H9 (cell line): ENCODE measurements at regions not wholly inside any gene's neighbourhood (a gene's known extent, or its start where the extent isn't known, plus 50 kb on each side); places are given as distances from the start of the nearest gene placed in this dataset.

ENCODE experiments used
- DNase-seq: peaks from one replicate; pipeline ENCODE4 v3.0.0-alpha.2; 2017
- H2AFZ ChIP-seq: one replicate; pipeline ENCODE4 v1.6.1; 2013; ENCODE audit warnings: mild to moderate bottlenecking, low read length, control low read depth, moderate library complexity
- H2AK5ac ChIP-seq: 2 replicates; pipeline ENCODE4 v1.6.1; 2013; ENCODE audit warnings: low read length, control low read depth, mixed read lengths; ENCODE audit not compliant: insufficient read length
- H2BK120ac ChIP-seq: one replicate; pipeline ENCODE4 v1.6.1; 2013; ENCODE audit warnings: low read depth, mild to moderate bottlenecking, low read length, control low read depth, inconsistent platforms; ENCODE audit not compliant: poor library complexity, severe bottlenecking
- H2BK12ac ChIP-seq: 2 replicates; pipeline ENCODE4 v1.6.1; 2013; ENCODE audit warnings: low read length, control low read depth, mixed read lengths, low read depth; ENCODE audit not compliant: insufficient read length
- H2BK15ac ChIP-seq: 2 replicates; pipeline ENCODE4 v1.6.1; 2013; ENCODE audit warnings: low read depth, low read length, control low read depth
- H2BK20ac ChIP-seq: one replicate; pipeline ENCODE4 v1.6.1; 2013; ENCODE audit warnings: low read depth, mild to moderate bottlenecking, low read length, control low read depth, inconsistent platforms; ENCODE audit not compliant: poor library complexity, severe bottlenecking
- H2BK5ac ChIP-seq: 2 replicates; pipeline ENCODE4 v1.6.1; 2013; ENCODE audit warnings: low read length, control low read depth, mixed read lengths; ENCODE audit not compliant: insufficient read length
- H3K14ac ChIP-seq: 2 replicates; pipeline ENCODE4 v1.6.1; 2013; ENCODE audit warnings: low read length, control low read depth; ENCODE audit not compliant: insufficient read depth
- H3K18ac ChIP-seq: 2 replicates; pipeline ENCODE4 v1.6.1; 2013; ENCODE audit warnings: low read depth, mild to moderate bottlenecking, mixed read lengths, low read length, control low read depth; ENCODE audit not compliant: insufficient read length
- H3K23ac ChIP-seq: 2 replicates; pipeline ENCODE4 v1.6.1; 2013; ENCODE audit warnings: low read length, control low read depth, mixed read lengths, low read depth; ENCODE audit not compliant: insufficient read length
- H3K23me2 ChIP-seq: 2 replicates; pipeline ENCODE4 v1.6.1; 2013; ENCODE audit warnings: low read depth, mild to moderate bottlenecking, mixed read lengths, low read length, control low read depth; ENCODE audit not compliant: insufficient read length, poor library complexity, severe bottlenecking
- H3K27ac ChIP-seq: 2 replicates; pipeline ENCODE4 v1.5.1; 2013; ENCODE audit warnings: low read length, control low read depth, mixed read lengths, low read depth; ENCODE audit not compliant: insufficient read length
- H3K27me3 ChIP-seq: 2 replicates; pipeline ENCODE4 v1.6.1; 2013; ENCODE audit warnings: low read length, control low read depth, inconsistent platforms; ENCODE audit not compliant: insufficient read depth
- H3K4ac ChIP-seq: 2 replicates; pipeline ENCODE4 v1.6.1; 2013; ENCODE audit warnings: low read depth, mild to moderate bottlenecking, control low read depth, inconsistent platforms, low read length, moderate library complexity
- H3K4me1 ChIP-seq: 2 replicates; pipeline ENCODE4 v1.6.1; 2013; ENCODE audit warnings: low read length, control low read depth, inconsistent platforms; ENCODE audit not compliant: insufficient read depth
- H3K4me2 ChIP-seq: 2 replicates; pipeline ENCODE4 v1.6.1; 2013; ENCODE audit warnings: low read length, control low read depth, mixed read lengths; ENCODE audit not compliant: insufficient read length, insufficient read depth
- H3K56ac ChIP-seq: 2 replicates; pipeline ENCODE4 v1.6.1; 2013; ENCODE audit warnings: low read depth, mild to moderate bottlenecking, mixed read lengths, low read length, control low read depth; ENCODE audit not compliant: insufficient read length
- H3K79me1 ChIP-seq: 2 replicates; pipeline ENCODE4 v1.6.1; 2013; ENCODE audit warnings: low read depth, mild to moderate bottlenecking, moderate library complexity, low read length, control low read depth, inconsistent platforms; ENCODE audit not compliant: insufficient read depth, poor library complexity, severe bottlenecking
- H3K79me2 ChIP-seq: 2 replicates; pipeline ENCODE4 v1.6.1; 2013; ENCODE audit warnings: low read length, control low read depth, inconsistent platforms; ENCODE audit not compliant: insufficient read depth
- H3K9ac ChIP-seq: 2 replicates; pipeline ENCODE4 v1.6.1; 2013; ENCODE audit warnings: low read length, control low read depth, mixed read lengths; ENCODE audit not compliant: insufficient read length; ENCODE audit errors: extremely low read depth
- H3K9me3 ChIP-seq: one replicate; pipeline ENCODE4 v1.6.1; 2013; ENCODE audit warnings: low read depth, low read length, inconsistent platforms; ENCODE audit not compliant: control insufficient read depth
- H3T11ph ChIP-seq: one replicate; pipeline ENCODE4 v1.6.1; 2013; ENCODE audit warnings: mild to moderate bottlenecking, low read length, control low read depth, inconsistent platforms
- H4K20me1 ChIP-seq: one replicate; pipeline ENCODE4 v1.6.1; 2013; ENCODE audit not compliant: control insufficient read depth, insufficient read length, insufficient read depth
- H4K5ac ChIP-seq: 2 replicates; pipeline ENCODE4 v1.6.1; 2013; ENCODE audit warnings: low read depth, mild to moderate bottlenecking, mixed read lengths, low read length, control low read depth; ENCODE audit not compliant: insufficient read length
- H4K8ac ChIP-seq: replicated peaks from 2 replicates; pipeline ENCODE4 v1.6.1; 2013; ENCODE audit warnings: low read length, control low read depth, mixed read lengths, low read depth; ENCODE audit not compliant: insufficient read length
- H4K91ac ChIP-seq: 2 replicates; pipeline ENCODE4 v1.6.1; 2013; ENCODE audit warnings: low read depth, mild to moderate bottlenecking, moderate library complexity, mixed read lengths, low read length, control low read depth; ENCODE audit not compliant: insufficient read length
- H3K27ac Mint-ChIP-seq, 3 experiments: 2 replicates in 2 of 3; 3 replicates in 1 of 3; pipeline ENCODE4 v1.8.0; 2020 to 2021; ENCODE audit warnings: mixed read lengths in 3 of 3, mild to moderate bottlenecking in 1 of 3, moderate library complexity in 1 of 3
- H3K27me3 Mint-ChIP-seq: 2 replicates; pipeline ENCODE4 v1.8.0; 2021; ENCODE audit warnings: low read depth, mild to moderate bottlenecking, moderate library complexity, mixed read lengths
- H3K36me3 Mint-ChIP-seq, 3 experiments: 2 replicates in 2 of 3; 3 replicates in 1 of 3; pipeline ENCODE4 v1.8.0; 2020 to 2021; ENCODE audit warnings: low read depth in 3 of 3, mixed read lengths in 3 of 3; ENCODE audit not compliant: insufficient read depth in 1 of 3
- H3K4me1 Mint-ChIP-seq, 2 experiments: 2 replicates each; pipeline ENCODE4 v1.8.0; 2020; ENCODE audit warnings: mixed read lengths in 2 of 2
- H3K4me3 Mint-ChIP-seq, 2 experiments: 2 replicates in 1 of 2; 3 replicates in 1 of 2; pipeline ENCODE4 v1.8.0; 2020 to 2021; ENCODE audit warnings: mild to moderate bottlenecking in 2 of 2, mixed read lengths in 2 of 2, moderate library complexity in 1 of 2
- H3K9me3 Mint-ChIP-seq, 2 experiments: 2 replicates in 1 of 2; 3 replicates in 1 of 2; pipeline ENCODE4 v1.8.0; 2020; ENCODE audit warnings: mild to moderate bottlenecking in 2 of 2, mixed read lengths in 2 of 2, moderate library complexity in 1 of 2
- WGBS: extraction: QIAGEN DNeasy Blood & Tissue Kit; methylation state at CpG from one replicate; pipeline ENCODE4 v1.1.7; 2013; ENCODE audit warnings: missing lambda C conversion rate, low lambda C conversion rate, mixed read lengths; ENCODE audit not compliant: insufficient read length; ENCODE audit errors: extremely low coverage; 5-methylcytosine and 5-hydroxymethylcytosine counted together
- TF ChIP-seq, protein P1 (sequence below): fragments of 200-600 bp; sonication (generic); conservative IDR thresholded peaks from 3 replicates; pipeline ENCODE4 v1.8.0; 2021; ENCODE audit warnings: antibody characterized with exemption, mild to moderate bottlenecking

- no peaks in the 10 kb centered on the region for H3K4me1 ChIP-seq
- H3T11ph ChIP-seq = no peak overlapping the region
- no peak overlapping the region for H2BK15ac ChIP-seq
- WGBS = no CpG with 5 or more reads among the region's 2 CpGs
- no peaks in the 10 kb centered on the region for H3K36me3 Mint-ChIP-seq
- H3K56ac ChIP-seq = no peak overlapping the region
- no peak overlapping the region for H3K23ac ChIP-seq
- no peak overlapping the region for H2BK12ac ChIP-seq
- no peaks in the 10 kb centered on the region for H3K9me3 ChIP-seq
- H2AK5ac ChIP-seq = no peak overlapping the region
- H3K4me3 Mint-ChIP-seq = no peak overlapping the region
- no peak overlapping the region for H2BK5ac ChIP-seq
- H3K4me2 ChIP-seq = no peak overlapping the region
- no peak overlapping the region for H3K18ac ChIP-seq
- peaks cover 0 to 8% of the 10 kb centered on the region in 2 experiments; a peak in 2 of 4 replicates for H3K4me1 Mint-ChIP-seq
- H3K27me3 ChIP-seq = no peaks in the 10 kb centered on the region
- H3K9ac ChIP-seq = no peak overlapping the region
- no peaks in the 10 kb centered on the region for H3K79me1 ChIP-seq
- H4K91ac ChIP-seq = no peak overlapping the region
- no peaks in the 10 kb centered on the region for H3K23me2 ChIP-seq
- no peak overlapping the region for H2BK120ac ChIP-seq
- no peak overlapping the region for H4K8ac ChIP-seq
- H2AFZ ChIP-seq = no peak overlapping the region
- H3K27ac Mint-ChIP-seq = no peak overlapping the region
- no peaks in the 10 kb centered on the region for H3K79me2 ChIP-seq
- H4K20me1 ChIP-seq = no peaks in the 10 kb centered on the region
- no peak overlapping the region for H4K5ac ChIP-seq
- no peak overlapping the region for H3K27ac ChIP-seq
- TF ChIP-seq, protein P1, sequence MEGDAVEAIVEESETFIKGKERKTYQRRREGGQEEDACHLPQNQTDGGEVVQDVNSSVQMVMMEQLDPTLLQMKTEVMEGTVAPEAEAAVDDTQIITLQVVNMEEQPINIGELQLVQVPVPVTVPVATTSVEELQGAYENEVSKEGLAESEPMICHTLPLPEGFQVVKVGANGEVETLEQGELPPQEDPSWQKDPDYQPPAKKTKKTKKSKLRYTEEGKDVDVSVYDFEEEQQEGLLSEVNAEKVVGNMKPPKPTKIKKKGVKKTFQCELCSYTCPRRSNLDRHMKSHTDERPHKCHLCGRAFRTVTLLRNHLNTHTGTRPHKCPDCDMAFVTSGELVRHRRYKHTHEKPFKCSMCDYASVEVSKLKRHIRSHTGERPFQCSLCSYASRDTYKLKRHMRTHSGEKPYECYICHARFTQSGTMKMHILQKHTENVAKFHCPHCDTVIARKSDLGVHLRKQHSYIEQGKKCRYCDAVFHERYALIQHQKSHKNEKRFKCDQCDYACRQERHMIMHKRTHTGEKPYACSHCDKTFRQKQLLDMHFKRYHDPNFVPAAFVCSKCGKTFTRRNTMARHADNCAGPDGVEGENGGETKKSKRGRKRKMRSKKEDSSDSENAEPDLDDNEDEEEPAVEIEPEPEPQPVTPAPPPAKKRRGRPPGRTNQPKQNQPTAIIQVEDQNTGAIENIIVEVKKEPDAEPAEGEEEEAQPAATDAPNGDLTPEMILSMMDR = no peak
- no peak overlapping the region for H3K14ac ChIP-seq
- no peaks in the 10 kb centered on the region for H3K27me3 Mint-ChIP-seq
- H3K4ac ChIP-seq = no peak overlapping the region
- DNase-seq = no peak
- H3K9me3 Mint-ChIP-seq = no peaks in the 10 kb centered on the region
- H2BK20ac ChIP-seq = no peak overlapping the region
These were observed 201.2 kb upstream of the ADAMTS5 start for GRCh38 chr21:27168084-27168483.
